HL-60 (cell line): ENCODE measurements at regions not wholly inside any gene's neighbourhood (a gene's known extent, or its start where the extent isn't known, plus 50 kb on each side); places are given as distances from the start of the nearest gene placed in this dataset.

Experiments
- CTCF ChIP-seq: IDR thresholded peaks from one replicate; pipeline ENCODE4 v1.5.1; 2011; ENCODE audit warnings: low read length, control low read depth, inconsistent platforms; ENCODE audit not compliant: insufficient read depth
- POLR2AphosphoS5 ChIP-seq: IDR thresholded peaks from 2 replicates; pipeline ENCODE4 v1.6.1; 2012; ENCODE audit warnings: low read depth
- REST ChIP-seq: IDR thresholded peaks from 2 replicates; pipeline ENCODE4 v1.6.1; 2012; ENCODE audit warnings: low read depth; ENCODE audit not compliant: insufficient replicate concordance

- TF ChIP-seq CTCF (no peak), REST (no peak), POLR2AphosphoS5 (no peak)
Measured at GRCh38 chr20:9971746-9972145, 63.0 kb upstream of the ANKEF1 start.
